Fibroblast of the aortic adventitia (primary cell): ENCODE measurements at regions not wholly inside any gene's neighbourhood (a gene's known extent, or its start where the extent isn't known, plus 50 kb on each side); places are given as distances from the start of the nearest gene placed in this dataset.

Experiments
- DNase-seq: peaks from one replicate; pipeline ENCODE4 v3.0.0-alpha.2; 2010; ENCODE audit warnings: low read depth
- H3K4me3 ChIP-seq: 2 replicates; pipeline ENCODE4 v1.5.1; 2011; ENCODE audit warnings: low read depth, mild to moderate bottlenecking, control low read depth, low read length, moderate library complexity
- TF ChIP-seq, protein P1 (sequence below): IDR thresholded peaks from 2 replicates; pipeline ENCODE4 v1.5.1; 2011; ENCODE audit warnings: mild to moderate bottlenecking, low read length, control low read depth, inconsistent platforms; ENCODE audit not compliant: insufficient read depth

DNA sequence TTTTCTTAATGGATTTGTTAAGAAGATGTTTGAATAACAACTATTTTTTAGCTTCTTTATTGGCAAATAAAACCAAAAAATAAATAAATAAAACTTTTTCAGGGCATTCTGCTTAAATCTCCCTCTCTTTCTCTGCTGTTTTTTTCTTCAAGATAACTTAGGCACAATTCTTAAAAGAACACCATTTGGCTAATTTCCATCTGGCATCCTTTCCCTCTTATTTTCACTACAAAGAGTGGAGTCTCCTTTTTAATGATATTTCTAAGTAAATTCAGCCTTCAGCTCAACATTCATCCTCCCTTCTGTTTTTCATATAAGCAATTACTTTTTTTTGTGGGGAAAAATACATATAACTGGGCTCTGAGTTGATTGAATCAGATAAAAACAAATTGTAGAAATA is 88.1 kb downstream of the PCDH7 start:
- DNase-seq: no peak

DNA sequence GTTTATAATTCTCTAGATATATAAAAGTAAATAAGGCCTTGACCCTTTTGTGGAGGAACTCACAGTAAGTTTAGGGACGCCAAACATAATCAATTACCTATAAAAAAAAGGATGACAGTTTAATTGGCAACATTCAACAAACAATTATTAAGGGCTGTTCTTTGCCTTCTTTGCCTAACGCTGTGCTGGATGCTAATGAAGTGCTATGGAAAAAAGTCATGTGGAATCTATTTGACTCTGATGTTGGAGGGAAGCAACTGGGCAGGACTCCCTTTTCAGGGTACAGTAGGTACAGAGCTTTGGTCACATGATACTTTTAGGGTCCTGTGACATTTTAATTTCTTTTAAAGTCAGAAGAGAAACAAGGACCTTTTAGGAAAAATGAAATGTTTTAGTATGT is 91.1 kb downstream of the PCDH7 start:
- DNase-seq: no peak
- TF ChIP-seq, protein P1, sequence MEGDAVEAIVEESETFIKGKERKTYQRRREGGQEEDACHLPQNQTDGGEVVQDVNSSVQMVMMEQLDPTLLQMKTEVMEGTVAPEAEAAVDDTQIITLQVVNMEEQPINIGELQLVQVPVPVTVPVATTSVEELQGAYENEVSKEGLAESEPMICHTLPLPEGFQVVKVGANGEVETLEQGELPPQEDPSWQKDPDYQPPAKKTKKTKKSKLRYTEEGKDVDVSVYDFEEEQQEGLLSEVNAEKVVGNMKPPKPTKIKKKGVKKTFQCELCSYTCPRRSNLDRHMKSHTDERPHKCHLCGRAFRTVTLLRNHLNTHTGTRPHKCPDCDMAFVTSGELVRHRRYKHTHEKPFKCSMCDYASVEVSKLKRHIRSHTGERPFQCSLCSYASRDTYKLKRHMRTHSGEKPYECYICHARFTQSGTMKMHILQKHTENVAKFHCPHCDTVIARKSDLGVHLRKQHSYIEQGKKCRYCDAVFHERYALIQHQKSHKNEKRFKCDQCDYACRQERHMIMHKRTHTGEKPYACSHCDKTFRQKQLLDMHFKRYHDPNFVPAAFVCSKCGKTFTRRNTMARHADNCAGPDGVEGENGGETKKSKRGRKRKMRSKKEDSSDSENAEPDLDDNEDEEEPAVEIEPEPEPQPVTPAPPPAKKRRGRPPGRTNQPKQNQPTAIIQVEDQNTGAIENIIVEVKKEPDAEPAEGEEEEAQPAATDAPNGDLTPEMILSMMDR: no peak
- no peak overlapping the region for H3K4me3 ChIP-seq

More for the DNA sequence above, 88.1 kb downstream of the PCDH7 start:
- TF ChIP-seq, protein P1: no peak
- no peak overlapping the region for H3K4me3 ChIP-seq

DNA sequence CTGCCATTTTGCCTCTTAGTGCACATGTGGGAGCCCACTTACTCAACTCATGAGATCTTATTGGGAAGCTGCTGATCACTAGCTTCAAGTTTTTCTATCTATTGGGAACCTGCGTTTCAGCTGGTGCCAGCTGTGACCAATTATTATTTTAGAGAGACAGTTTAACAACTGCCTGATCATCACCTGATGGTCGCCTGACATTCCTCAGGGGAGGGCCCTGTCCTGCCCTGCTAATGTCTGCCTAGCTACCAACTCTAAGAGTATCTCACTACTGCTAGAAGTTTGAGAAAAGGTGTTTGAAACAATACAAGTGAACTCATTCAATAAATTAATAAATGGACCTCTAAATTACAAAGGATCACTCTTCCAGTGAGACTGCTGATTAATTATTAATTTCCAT is 95.5 kb downstream of the PCDH7 start:
- no peak for DNase-seq
- TF ChIP-seq, protein P1: no peak
- H3K4me3 ChIP-seq: no peak overlapping the region

DNA sequence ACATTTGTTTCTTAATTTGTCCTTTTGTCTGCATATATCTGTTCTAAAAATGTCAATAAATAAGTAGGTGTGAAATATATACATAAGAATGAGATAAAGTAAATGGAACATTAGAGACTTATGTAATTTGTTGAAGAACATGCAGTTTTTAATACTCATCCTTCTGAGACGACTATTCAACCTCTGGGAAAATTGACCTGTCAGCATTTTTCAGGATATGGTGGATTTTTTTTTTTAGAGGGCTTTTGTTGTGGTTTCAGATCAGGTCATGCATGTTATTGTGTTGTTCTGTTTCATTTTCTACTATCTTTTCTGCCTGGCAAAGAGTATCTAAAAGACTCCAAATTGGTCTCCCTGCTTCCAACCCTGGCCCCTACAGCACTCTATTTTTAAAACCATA is 97.3 kb downstream of the PCDH7 start:
- TF ChIP-seq, protein P1: no peak
- no peak for DNase-seq

DNA sequence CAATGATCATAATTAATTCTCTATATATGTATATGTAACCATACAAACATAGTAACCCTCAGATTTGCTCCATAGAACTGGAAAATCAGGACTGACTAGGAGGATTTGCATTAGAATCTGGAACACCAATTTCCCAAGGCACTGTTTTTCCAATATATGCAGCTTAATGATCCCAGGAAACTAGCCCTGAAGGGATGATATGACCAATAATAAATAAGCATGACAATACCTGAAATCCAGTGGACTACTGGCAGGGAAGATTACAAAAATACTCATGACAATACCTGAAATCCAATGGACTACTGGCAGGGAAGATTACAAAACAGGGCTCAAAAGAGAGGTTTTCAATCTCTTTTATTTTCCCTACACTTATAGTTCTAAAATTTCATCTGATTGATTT is 98.4 kb downstream of the PCDH7 start:
- no peak overlapping the region for H3K4me3 ChIP-seq
- no peak for DNase-seq
- TF ChIP-seq, protein P1: no peak

More for the DNA sequence above, 97.3 kb downstream of the PCDH7 start:
- no peak overlapping the region for H3K4me3 ChIP-seq

DNA sequence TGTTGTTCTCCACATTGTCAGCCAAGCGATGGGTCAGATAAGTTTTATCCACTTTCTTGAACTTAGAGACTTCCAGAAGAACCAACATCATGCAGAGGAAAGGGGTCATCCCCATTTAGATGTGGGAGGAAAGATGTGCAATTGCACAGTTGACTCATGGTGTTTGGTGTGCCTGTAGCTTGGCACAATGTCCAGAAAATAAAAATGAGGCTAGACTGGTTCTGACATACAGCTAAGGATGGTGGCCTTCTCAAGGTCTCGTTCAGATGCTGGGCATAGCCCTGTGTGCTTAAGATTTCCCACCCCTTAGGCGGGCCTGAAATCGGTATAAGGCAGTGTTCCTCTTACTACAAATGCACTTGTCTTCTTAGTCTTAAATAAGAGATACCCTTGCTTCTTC is 101.1 kb downstream of the PCDH7 start:
- no peak for DNase-seq
- TF ChIP-seq, protein P1: no peak
- no peak overlapping the region for H3K4me3 ChIP-seq

DNA sequence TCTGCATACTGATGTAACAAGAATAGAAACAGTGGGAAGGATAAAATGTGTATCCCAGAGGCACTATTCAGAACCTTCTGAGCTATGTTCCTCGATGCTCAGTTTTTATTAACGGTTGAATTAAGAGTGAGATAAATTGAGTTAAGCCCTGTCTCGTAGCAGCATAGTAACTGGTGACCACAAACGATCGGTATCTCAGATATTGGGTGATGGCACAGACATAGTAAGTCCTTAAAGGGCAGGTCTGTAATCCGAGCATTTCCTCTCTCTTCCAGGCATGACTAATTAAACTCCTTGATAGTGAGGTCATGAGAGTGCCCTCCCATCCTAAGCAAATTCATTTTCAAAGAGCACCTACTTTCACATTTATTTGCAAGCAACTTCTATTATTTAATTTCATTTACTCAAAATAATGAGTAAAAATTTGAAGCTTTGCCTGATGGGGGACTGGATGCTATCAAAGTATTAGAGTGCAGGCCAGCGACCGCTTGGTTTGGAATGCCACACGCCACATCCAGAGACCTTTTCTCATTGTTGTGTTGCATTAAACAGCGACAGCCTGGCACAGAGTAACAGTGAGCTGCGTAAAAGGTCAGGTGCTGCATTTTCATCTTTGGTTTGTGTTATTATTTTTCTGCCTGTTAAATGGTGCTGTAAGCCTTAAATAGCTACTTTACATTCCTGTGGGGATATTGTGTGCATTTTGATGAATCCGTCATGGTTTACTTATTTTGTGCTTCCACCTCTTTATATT is 101.9 kb downstream of the PCDH7 start:
- DNase-seq: peak; percentile 22
- H3K4me3 ChIP-seq: no peak overlapping the region
- TF ChIP-seq, protein P1: no peak
